GM18507 (cell line): ENCODE measurements at regions not wholly inside any gene's neighbourhood (a gene's known extent, or its start where the extent isn't known, plus 50 kb on each side); places are given as distances from the start of the nearest gene placed in this dataset.

ENCODE experiments used
- DNase-seq: peaks from one replicate; pipeline ENCODE4 v3.0.0; 2011; ENCODE audit warnings: low read depth; ENCODE audit not compliant: insufficient read length; ENCODE audit errors: extremely low spot score
- FAIRE-seq: peaks from 2 replicates; lab custom pipeline; 2011; peaks lifted over from hg19 to GRCh38; lab: Jason Lieb, UNC

DNA sequence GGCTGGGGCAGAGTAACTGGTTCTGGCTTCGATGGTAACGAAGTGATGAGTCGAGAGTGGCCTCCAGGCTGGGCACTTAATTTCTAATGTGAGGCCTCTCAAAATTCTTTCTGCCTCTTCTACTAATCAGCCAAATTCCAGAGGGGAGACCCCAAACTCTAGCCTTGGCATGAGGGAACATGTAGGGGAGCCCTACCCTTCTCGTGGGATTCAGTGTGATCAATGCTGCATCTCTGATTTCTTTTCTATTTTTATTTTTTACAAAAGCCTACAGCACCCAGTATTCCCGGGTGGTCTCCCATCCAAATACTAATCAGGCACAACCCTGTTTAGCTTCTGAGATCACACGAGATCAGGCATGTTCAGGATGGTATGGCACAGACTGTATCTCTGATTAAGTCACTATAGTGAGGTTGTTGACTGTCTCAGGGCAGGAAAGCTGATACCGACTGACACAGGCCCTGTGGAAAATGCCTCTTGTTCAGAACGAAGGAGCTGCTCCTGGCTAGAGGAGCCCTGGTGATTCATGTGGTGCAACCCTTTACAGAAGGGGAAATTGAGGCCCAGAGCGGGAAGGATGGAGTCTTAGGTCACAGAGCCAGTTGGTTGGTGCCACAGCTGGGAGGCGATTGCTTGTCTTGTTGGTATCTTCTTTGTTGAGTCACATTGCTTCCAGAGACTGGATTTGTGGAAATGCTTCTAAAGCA, 126.3 kb upstream of the HS6ST1 start:
- FAIRE-seq, result no peak
- no peak for DNase-seq

DNA sequence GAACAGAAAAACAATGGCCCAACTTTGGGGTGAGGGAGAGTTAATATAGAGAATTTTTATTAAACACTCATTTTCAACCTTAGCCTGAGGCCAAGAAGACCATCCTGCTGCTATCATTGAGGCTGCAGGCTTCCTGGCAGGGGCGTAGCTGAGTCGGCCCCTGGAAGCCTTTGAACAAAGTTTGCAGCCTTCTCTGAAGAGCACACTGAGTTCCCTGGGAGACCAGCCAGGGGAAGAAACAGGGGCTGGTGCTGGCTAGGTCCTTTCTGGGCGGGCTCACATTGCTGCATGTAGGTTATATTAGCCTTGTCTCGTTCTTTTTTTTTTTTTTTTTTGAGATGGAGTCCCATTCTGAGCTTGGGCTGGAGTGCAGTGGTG, 126.8 kb upstream of the HS6ST1 start:
- DNase-seq (no peak), FAIRE-seq (no peak)

DNA sequence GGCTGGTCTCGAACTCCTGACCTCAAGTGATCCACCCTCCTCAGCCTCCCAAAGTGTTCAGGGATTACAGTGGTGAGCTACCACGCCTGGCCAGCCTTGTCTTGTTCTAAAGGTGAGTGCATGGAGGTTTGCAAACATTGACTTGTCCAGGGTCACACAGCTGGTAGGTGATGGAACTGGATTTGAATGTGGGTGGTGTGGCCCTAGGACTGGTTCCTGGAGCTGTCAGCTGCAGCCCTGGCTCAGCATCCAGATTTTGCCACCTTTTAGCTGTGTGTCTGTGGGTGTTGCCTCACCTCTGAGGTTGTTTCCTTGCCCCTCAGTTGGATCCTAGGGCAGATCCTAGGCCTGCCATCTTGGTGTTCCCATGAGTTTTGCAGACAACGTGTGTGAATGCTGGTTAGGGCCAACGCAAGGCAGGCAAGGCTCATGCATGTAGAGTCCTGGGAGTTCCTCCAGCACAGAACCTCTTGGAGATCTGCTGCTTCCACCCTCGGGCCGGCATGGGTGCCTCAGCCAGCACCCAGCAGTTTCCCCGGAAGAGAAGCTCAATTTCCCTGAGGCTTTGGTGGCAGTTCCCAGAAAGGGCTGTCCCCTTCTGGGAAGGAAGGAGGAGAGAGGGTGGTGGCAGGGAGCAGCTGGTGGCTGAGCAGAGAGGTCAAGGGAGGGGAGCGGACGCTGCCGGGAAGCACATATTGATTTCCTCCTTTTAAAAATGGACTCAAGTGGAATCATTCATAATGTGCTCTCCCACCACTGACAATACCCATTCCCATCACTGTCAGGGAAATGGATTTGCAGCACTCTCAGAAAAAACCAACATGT, 127.6 kb upstream of the HS6ST1 start:
- FAIRE-seq, result no peak
- no peak for DNase-seq

DNA sequence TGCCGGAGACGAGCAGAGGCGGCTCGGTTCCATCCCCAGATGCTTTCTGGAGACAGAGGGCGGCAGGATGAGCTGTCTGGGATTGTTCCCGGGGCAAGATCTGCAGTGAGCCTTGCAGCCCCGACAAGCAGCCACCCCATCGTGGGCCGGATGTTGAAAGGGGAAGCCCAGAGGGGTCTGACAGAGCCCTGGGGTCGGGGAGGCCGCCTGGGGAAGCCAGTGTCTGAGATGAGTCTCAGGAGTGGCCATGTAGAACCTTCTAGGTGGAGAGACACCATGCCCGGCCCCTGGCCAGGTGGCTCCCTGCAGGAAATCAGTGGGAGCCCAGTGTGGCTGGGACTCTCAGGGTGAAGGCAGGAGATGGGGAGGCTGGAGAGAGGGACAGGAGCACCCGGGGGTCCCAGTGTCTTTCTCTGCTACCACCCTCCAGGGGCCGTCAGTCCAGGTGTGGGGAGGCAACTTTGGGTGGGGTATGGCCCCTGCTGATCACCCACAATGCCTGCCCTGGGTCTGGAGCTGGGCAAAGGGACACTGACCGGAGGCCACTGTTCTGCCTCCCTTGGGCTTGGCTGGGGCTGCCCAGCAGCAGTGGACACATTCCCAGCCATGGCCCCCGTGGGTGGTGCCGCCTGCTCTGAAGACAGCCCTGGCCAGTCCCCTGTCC, 128.3 kb upstream of the HS6ST1 start:
- FAIRE-seq, result no peak
- DNase-seq, result no peak

DNA sequence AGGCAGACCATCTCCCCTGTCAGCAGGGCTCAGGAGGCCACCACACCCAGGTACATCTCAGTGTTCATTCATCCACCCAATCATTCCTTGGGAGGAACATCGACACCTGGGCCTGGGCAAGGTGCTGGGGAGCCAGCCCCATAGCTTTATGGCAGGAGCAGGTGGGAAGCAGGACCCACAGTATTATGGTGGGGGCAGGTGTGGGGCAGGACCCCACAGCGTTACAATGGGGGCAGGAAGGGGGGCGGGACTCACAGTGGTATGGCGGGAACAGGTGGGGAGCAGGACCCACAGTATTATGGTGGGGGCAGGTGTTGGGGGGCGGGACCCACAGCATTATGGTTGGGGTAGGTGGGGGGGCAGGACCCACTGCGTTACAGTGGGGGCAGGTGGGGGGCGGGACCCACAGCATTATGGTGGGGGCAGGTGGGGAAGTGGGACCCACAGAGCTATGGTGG, 128.9 kb upstream of the HS6ST1 start:
- DNase-seq (no peak), FAIRE-seq (no peak)

DNA sequence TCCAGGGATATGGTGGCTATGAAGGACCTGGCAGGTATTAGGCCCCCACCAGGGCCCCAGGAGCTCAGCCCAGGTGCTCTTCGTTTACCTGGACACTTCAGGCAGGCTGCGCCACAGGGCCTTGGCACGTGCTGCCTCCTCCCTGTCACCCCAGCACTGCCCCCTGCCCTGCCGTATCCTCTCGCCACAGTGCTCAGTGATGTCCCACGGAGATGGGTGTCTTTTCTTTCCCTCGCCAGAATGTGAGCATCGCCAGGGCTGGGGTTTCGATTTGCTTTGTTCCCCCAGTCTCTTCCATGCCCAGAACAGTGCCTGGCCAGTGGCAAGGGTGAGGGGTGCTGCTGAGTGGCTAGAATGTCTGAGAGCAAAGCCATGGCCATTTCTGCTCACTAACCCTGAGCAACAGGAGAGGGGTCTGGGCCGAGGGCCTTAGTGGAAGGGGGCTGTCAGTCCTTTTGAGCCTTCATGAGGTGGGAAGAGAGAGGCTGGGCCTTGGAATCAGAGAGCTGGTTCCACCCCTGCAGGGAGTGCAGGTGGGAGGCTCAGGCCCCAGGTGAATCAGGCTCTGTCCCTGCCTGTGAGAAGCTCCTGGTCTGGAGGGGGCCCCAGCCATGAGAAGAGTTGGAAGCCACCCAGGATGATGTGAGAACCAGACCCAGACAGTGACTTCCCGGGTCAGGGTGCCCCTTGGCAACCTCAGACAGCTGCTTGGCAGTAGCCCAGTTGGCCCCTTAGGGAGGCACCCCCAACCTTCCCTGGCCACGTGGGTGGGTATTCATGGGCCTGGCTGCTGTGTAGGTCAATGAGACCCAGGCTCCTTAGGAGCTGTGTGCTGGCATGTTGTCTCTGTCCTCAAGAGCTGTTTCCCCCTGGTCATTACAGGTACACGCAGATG, 129.9 kb upstream of the HS6ST1 start:
- no peak for FAIRE-seq
- DNase-seq, result no peak

DNA sequence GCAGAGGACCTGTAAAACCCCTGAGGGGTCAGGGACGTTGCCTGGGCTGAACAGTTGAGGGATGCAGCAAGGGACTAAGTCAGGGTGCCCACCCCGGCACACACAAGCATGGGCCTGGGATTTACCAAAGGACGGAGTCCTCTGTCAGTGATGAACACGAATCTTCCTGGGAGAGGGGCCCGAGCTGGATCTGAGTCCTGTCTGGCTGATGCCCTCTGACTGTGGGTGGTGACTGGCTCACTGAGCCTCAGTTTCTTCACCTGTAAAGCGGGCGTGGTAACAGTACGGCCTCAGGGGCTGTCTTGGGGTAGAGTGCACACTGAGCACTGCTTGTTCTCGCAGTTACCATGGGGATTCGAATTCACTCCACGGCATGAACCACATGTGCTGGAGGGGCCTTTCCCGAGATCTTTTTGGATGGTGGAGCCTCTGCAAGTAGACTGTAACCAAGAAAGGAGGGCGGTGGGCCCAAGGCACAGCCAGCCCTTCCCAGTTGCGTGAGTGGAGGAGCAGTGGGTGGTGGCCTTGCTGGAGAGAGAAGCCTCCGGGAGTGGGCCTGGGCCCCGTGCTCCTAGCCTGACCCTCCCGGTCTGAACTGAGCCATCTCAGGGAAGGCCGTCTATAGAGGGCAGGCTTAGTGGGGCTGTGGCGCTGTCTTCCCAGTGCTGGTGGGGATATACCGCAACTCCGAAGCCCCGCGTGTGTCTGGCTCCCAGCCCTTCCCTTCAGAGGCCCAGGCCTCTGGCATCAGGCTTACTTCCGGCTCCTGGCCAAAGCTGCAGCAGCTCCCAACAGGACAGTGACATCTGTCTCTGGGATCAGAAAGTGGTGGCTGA, 130.8 kb upstream of the HS6ST1 start:
- FAIRE-seq (no peak), DNase-seq (no peak)

DNA sequence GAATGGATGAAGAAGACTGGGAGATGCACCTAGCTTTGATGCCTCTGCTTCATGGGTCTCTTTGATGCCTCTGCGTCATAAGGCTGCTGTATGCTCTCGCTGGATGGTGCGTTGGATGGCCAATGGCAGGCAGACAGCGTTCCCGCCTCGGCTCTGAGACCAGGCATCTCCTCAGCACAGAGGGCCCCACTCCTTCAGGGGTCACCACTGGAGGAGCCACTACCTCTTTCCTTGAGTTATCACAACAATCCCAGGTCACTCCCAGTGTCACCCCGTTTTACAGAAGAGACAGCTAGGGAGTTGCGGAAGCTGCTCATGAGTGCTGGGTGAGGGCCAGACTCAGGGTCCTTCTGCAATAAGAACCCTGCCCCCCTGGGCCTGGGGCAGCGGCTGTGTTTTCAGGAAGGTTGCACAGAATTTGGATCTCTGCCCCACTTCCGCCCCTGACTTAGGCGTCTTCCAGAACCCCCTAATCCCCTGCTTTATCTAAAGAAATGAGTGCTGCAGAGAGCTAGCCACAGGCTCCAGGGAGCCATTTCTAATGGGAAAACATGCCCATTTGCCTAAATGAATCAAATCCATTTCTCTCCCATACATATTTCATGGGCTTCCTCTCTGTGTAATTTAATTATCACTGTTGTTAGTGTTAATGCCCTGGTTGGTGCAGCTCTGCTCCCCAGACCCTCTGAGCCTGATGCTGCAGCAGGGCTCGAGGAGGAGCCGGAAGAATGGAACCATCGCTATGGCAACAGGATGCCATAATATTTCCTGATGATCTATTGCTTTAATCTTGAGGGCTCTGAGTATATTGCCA, 131.8 kb upstream of the HS6ST1 start:
- DNase-seq, result no peak
- FAIRE-seq, result no peak

DNA sequence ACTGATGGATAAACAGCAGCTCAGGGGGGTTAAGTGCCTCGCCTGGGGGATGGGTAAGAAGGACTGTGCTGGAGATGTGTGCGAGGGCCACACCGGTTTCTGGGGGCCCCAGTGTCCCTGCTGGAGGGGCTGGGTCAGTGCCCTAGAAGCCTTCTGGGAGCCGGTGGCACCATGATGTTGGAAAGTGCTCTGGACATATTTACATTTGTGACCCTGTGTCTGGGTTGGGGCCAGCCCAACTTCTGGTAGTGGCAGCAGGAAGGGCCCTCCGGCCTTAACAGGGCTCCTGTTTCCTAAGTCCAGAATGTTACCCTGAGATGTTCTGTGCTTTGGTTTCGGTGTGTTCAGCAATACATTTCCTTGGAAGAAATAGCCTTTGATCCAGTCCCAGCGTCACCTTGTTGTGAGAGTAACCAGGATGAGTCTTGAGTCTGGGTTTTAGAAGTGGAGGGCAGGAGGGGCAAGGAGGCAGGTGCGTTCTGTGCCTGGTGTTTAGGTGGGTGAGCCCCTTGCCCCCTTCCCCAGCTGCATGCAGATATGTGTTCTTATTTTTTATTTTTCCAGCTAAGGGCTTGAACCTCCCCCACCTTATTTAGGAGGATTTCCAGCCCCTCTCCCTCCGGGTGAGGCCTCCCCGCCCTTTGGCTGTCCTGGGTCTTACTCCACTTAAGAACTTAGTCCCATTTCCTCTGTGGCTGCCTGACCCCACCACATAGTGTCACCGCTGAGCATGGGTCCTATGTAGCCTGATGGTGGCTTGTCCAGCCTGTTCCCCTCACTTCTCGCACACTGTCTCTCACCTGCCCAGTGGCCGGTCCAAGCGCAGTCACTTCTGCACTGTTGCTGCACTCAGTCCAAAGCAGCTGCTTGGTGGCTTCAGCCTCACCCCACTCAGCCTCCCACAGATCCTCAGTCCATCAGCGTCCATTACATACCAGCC, 132.7 kb upstream of the HS6ST1 start:
- FAIRE-seq, result no peak
- DNase-seq, result no peak

DNA sequence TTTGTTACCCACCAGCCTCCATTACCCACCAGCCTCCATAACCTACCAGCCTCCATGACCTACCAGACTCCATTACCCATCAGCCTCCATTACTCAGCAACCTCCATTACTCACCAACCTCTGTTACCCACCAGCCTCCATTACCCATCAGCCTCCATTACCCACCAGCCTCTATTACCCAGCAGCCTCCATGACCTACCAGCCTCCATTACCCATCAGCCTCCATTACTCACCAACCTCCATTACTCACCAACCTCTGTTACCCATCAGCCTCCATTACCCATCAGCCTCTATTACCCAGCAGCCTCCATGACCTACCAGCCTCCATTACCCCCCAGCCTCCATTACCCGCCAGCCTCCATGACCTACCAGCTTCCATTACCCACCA, 133.3 kb upstream of the HS6ST1 start:
- DNase-seq, result no peak
- no peak for FAIRE-seq

DNA sequence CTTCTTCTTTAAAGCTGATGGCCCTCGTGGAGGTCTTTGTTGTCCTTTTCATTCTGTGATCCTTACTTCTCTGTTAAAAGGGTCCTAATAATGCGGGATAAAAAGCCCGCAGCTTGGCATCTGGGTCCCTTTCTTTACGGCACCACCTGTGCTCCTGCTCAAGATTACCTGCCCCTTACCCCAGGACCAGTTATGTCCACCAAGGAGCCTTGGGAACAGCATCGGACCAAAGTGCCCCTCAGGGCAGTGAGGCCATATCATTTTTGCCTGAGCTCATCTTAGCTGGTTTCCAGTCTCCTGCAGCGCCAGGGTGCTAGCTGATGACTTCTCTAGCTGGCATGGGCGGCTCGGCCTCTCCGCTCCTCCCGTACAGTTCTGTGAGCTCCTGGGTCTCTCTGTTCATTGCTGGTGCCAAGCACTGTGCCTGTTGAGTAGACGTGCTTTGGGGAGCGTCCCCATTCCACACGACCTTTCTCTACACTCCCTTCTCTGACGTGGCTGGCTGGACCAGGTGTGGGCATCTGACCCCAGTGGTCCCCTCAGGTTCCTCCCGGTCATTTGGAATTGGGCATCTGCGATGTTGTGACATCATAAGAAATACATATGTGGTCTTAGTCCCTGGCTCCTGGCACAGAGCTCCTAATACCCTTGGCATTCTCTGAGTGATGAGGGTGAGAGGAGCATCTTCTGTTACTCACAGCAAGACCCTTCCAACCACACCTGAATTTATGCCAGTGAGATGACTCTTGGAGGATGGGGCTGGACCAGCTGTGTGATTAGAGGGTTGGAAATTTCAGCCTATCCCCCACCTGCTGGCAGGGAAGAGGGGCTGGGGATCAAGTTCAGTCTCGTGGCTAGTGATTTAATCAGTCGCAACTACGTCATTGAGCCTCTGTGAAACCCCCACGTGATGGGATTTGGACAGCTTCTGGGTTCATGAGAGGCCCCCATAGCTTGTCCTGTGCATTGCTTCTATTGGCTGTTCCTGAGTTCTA, 134.2 kb upstream of the HS6ST1 start:
- no peak for DNase-seq
- FAIRE-seq, result no peak

DNA sequence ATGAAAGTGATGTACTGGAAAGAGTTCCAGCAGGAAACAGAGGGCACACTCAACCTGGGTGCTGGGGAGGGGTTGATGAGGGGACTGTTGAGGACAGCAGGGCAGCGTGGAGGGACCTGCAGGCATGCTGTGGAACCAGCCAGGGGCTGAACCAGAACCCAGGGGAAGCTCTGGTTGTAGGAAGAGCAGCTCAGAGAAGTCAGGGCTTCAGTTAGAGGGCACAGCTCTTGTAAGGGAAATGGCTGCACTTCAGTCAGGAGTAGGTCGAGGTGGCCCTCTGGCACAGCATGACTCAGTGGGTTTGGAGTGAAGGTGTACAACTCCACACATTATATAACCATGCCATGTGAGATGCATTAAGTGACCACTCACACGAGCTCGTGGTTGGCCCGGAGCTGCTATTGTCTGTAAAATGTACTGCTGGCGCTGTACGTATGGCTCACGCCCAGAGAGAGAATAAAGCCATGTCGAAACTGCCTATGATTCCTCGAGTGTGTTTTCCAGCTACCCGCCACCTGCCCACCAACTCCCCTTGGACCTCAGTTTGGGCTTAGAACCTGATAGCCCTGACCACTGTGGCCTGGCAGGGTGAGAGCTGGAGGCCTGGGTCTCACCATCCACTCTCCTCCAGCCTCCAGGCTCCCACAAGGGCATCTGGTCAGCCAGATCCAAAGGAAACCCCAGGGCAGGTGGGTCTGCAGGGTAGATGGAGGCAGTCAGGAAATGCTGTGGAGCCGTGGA, 136.5 kb upstream of the HS6ST1 start:
- DNase-seq, result no peak
- no peak for FAIRE-seq

DNA sequence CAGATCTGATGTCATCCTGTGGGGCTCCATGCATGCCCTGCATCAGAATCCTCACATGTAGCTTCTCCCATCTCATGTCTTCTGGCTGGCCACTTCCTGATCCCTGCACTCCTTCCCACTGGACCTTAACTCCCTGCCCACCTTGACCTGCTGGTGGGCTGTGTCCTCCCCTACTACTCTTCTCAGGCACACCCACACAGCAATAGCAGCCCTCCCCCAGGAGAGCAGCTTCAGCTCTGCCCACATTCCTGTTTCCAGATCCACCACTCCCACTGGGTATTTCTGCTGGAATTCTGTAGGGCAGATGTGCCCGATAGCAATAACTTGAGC, 137.0 kb upstream of the HS6ST1 start:
- no peak for FAIRE-seq
- no peak for DNase-seq

DNA sequence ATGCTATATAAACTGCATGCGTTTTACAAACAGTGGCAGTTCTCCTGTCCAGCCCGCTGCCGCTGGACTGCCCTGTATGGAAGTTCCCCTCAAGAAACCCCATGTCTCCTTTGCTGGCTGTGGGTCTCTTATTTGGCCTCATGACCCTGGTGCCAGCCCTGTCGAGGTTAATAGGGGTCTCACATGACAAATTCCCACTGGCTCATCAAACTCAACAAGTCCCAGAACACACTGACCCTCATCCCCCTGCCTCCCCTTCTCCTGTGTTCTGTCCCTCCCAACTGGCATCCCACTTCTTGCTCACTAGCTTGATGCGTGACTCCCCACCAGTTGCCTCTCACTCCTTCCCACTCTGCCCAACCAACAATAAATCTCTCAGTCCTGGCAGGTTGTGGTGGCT, 137.6 kb upstream of the HS6ST1 start:
- no peak for FAIRE-seq
- no peak for DNase-seq

DNA sequence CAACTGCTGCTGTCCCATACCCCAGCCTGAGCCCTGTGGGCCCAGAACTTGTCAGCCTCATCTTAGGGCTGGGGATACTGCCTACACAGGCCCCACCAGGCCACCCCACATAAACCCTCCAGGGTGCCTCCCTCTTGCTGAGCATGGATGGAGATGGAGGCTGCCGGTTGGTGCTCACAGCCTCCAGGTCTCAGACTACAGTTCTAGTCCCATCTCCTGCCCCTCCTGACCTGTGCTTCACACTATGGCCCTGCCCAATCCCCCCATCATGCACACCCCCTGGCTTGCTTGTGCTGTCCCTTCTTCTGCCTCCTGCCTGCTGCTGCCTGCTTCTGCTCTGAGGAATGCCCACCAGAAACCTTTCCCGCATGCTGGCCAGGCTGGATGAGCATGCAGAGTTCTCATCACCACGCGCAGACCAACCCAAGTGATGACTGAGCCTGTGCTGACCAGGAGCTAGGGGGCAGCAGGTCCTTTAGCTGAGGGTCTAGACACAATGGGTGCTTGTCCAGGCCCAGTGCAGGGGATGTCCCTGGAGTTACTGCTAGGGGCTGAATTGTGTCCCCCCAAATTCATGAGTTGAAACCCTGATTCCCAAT, 138.4 kb upstream of the HS6ST1 start:
- no peak for DNase-seq

More for the DNA sequence above, 138.4 kb upstream of the HS6ST1 start:
- FAIRE-seq, result no peak
